ENCODE measurements at regions not wholly inside any gene's neighbourhood (a gene's known extent, or its start where the extent isn't known, plus 50 kb on each side); places are given as distances from the start of the nearest gene placed in this dataset.

DNA sequence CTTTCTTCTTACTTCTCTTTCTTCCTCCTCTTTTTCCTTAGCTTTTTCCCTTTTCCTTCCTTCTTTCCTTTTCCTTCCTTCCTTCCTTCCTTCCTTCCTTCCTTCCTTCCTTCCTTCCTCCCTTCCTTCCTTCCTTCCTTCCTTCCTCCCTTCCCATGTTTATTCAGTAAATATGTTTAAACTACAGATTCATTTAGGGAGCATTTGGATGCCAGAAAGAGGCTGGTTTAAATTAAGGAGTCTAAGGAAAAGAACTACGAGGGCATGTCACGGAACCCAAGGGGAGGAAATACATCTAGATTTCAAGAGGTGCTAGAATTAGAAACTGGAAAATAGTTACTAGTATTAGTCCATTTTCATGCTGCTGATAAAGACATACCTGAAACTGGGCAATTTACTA is 320.0 kb upstream of the ARRDC3 start:
- TF ChIP-seq, protein P1, sequence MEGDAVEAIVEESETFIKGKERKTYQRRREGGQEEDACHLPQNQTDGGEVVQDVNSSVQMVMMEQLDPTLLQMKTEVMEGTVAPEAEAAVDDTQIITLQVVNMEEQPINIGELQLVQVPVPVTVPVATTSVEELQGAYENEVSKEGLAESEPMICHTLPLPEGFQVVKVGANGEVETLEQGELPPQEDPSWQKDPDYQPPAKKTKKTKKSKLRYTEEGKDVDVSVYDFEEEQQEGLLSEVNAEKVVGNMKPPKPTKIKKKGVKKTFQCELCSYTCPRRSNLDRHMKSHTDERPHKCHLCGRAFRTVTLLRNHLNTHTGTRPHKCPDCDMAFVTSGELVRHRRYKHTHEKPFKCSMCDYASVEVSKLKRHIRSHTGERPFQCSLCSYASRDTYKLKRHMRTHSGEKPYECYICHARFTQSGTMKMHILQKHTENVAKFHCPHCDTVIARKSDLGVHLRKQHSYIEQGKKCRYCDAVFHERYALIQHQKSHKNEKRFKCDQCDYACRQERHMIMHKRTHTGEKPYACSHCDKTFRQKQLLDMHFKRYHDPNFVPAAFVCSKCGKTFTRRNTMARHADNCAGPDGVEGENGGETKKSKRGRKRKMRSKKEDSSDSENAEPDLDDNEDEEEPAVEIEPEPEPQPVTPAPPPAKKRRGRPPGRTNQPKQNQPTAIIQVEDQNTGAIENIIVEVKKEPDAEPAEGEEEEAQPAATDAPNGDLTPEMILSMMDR (conservative IDR thresholded peaks at IDR 0.05 in 1 of 2, IDR thresholded peaks at IDR 0.05 in 1 of 2; ENCODE audit: extremely low read depth in 1 of 2, insufficient read depth in 1 of 2, low read depth in 1 of 2, low read length in 2 of 2): no peak
- TF ChIP-seq EZH2 (IDR thresholded peaks at IDR 0.05; ENCODE audit: borderline replicate concordance, low read length): no peak
